Activated T-helper 1 cell treated with anti-CD3 and anti-CD28 coated beads, Interleukin-12 subunit alpha, Interleukin-12 subunit beta, Interleukin-2, Interleukin-4 antibody, amounts not matched to agents 30 ng/mL and 10 ng/mL and 1 ng/mL, durations not matched to agents 14 hours and 24 hours and 36 hours (primary cell): ENCODE measurements at regions not wholly inside any gene's neighbourhood (a gene's known extent, or its start where the extent isn't known, plus 50 kb on each side); places are given as distances from the start of the nearest gene placed in this dataset.

Experiments
- DNase-seq: peaks from one replicate; pipeline ENCODE4 v3.0.0; 2021; ENCODE audit warnings: low spot score
- H3K27ac Mint-ChIP-seq: one replicate; pipeline ENCODE4 v1.8.0; 2021; ENCODE audit warnings: mild to moderate bottlenecking, mixed read lengths
- H3K27me3 Mint-ChIP-seq: one replicate; pipeline ENCODE4 v1.8.0; 2022; ENCODE audit warnings: mild to moderate bottlenecking, moderate library complexity, mixed read lengths; ENCODE audit not compliant: insufficient read depth
- H3K36me3 Mint-ChIP-seq: one replicate; pipeline ENCODE4 v1.8.0; 2021; ENCODE audit warnings: low read depth, mixed read lengths
- H3K4me1 Mint-ChIP-seq: one replicate; pipeline ENCODE4 v1.8.0; 2021; ENCODE audit warnings: low read depth, mixed read lengths
- H3K4me3 Mint-ChIP-seq: one replicate; pipeline ENCODE4 v1.8.0; 2021; ENCODE audit warnings: mild to moderate bottlenecking, moderate library complexity, mixed read lengths
- H3K9me3 Mint-ChIP-seq: one replicate; pipeline ENCODE4 v1.8.0; 2021; ENCODE audit warnings: mixed read lengths
- intact Hi-C: fragments of 100-400 bp; cut with micrococcal nuclease; formaldehyde crosslinking; loops from one replicate; pipeline ENCODE4 v1.15.1; 2024

DNA sequence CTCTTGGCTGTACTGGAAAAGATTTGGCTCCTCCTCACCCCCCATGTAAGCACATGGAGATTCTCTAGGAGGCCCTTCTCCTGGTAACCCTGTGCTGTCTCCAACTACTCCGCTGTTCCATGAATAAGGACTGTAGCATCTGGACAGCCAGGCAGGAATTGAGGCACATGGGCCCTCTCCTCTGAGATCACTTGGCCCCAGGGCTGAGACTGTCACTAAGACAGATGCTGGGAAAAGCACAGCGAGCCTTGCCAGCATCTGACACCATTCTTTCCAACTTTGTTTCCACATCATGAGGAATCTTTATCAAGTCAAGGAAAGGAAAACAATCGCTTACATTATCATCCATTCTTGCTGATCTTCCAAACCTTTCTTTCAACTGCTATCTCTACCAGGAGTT is 222.6 kb upstream of the INTU start:
- H3K27ac Mint-ChIP-seq = no peak overlapping the region
- no peaks in the 10 kb centered on the region for H3K27me3 Mint-ChIP-seq
- intact Hi-C loops = no loop called here

GRCh38 chr4:127410644-127411043 is 222.1 kb upstream of the INTU start:
- no peaks in the 10 kb centered on the region for H3K4me1 Mint-ChIP-seq
- no peaks in the 10 kb centered on the region for H3K36me3 Mint-ChIP-seq
- intact Hi-C loops = no loop called here
- H3K9me3 Mint-ChIP-seq = peaks cover 4% of the 10 kb centered on the region
- no peak overlapping the region for H3K4me3 Mint-ChIP-seq
- no peak overlapping the region for H3K27ac Mint-ChIP-seq
- DNase-seq = no peak
- no peaks in the 10 kb centered on the region for H3K27me3 Mint-ChIP-seq

More for the DNA sequence above, 222.6 kb upstream of the INTU start:
- no peak for DNase-seq
- Mint-ChIP-seq H3K36me3 (no peaks in the 10 kb centered on the region), H3K4me3 (no peak overlapping the region), H3K9me3 (peaks cover 4% of the 10 kb centered on the region), H3K4me1 (no peaks in the 10 kb centered on the region)

- H3K27ac Mint-ChIP-seq = no peak overlapping the region
- H3K4me3 Mint-ChIP-seq = no peak overlapping the region
- H3K4me1 Mint-ChIP-seq = no peaks in the 10 kb centered on the region
- H3K9me3 Mint-ChIP-seq = no peaks in the 10 kb centered on the region
- no peaks in the 10 kb centered on the region for H3K27me3 Mint-ChIP-seq
- intact Hi-C loops = no loop called here
- H3K36me3 Mint-ChIP-seq = no peaks in the 10 kb centered on the region
- DNase-seq = no peak
Measured at GRCh38 chr4:127414951-127415606, 217.7 kb upstream of the INTU start.

DNA sequence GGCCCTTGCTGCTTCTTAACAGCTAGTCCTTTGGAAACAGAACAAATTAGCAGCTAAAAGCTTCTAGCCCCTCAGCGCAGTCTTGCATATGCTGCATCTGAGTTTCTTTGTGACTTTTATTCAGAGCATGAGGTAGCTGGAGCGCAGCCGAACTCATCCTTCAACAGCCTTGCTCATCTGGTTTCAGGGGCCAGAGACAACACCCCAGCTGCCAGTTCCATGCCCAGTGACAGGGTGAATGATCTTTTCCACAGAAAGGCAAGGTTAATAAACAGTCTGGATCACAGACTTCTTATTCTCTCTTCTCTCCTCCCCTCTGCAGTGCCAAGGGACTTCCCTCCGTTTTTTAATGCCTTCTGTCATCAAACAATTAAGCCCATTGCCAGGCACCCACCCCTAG is 216.6 kb upstream of the INTU start:
- H3K27me3 Mint-ChIP-seq = no peaks in the 10 kb centered on the region
- no peaks in the 10 kb centered on the region for H3K4me1 Mint-ChIP-seq
- intact Hi-C loops = no loop called here
- H3K4me3 Mint-ChIP-seq = no peak overlapping the region
- H3K36me3 Mint-ChIP-seq = no peaks in the 10 kb centered on the region
- H3K9me3 Mint-ChIP-seq = no peaks in the 10 kb centered on the region
- no peak overlapping the region for H3K27ac Mint-ChIP-seq
- no peak for DNase-seq

- Mint-ChIP-seq H3K4me3 (no peak overlapping the region), H3K36me3 (no peaks in the 10 kb centered on the region), H3K27me3 (no peaks in the 10 kb centered on the region), H3K9me3 (no peaks in the 10 kb centered on the region), H3K4me1 (no peaks in the 10 kb centered on the region), H3K27ac (no peak overlapping the region)
- DNase-seq = no peak
- intact Hi-C loops = no loop called here
Measured at GRCh38 chr4:127417885-127418535, 214.7 kb upstream of the INTU start.

GRCh38 chr4:127419431-127419830 is 213.3 kb upstream of the INTU start:
- no peaks in the 10 kb centered on the region for H3K9me3 Mint-ChIP-seq
- H3K27me3 Mint-ChIP-seq = no peaks in the 10 kb centered on the region
- H3K36me3 Mint-ChIP-seq = no peaks in the 10 kb centered on the region
- H3K27ac Mint-ChIP-seq = no peak overlapping the region
- H3K4me1 Mint-ChIP-seq = no peaks in the 10 kb centered on the region
- H3K4me3 Mint-ChIP-seq = no peak overlapping the region
- DNase-seq = no peak
- intact Hi-C loops = no loop called here

GRCh38 chr4:127421437-127421836 is 211.3 kb upstream of the INTU start:
- Mint-ChIP-seq H3K27me3 (no peaks in the 10 kb centered on the region), H3K4me3 (no peak overlapping the region), H3K9me3 (no peaks in the 10 kb centered on the region), H3K27ac (no peak overlapping the region), H3K4me1 (no peaks in the 10 kb centered on the region), H3K36me3 (no peaks in the 10 kb centered on the region)
- intact Hi-C loops = no loop called here
- DNase-seq = no peak

GRCh38 chr4:127425202-127425845 is 207.4 kb upstream of the INTU start:
- Mint-ChIP-seq H3K27me3 (no peaks in the 10 kb centered on the region), H3K4me1 (no peaks in the 10 kb centered on the region)

DNA sequence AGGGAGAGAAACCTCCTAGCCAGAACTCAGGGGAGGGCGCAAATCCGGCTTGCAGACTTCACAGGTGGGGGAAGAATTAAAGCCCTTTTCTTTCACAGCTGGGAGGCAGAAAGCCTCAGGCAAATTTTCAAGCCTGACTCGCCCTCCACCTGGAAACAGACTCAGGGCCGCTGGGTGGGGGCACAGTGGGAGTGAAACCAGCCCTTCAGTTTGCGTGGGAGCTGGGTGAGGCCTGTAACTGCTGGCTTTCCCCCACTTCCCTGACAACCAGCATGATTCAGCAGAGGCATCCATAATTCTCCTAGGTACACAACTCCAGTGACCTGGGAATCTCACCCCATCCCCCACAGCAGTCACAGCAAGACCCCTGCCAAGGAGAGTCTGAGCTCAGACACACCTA is 206.9 kb upstream of the INTU start:
- Mint-ChIP-seq H3K9me3 (no peaks in the 10 kb centered on the region), H3K4me1 (no peaks in the 10 kb centered on the region), H3K36me3 (no peaks in the 10 kb centered on the region), H3K27ac (no peak overlapping the region), H3K4me3 (no peak overlapping the region), H3K27me3 (no peaks in the 10 kb centered on the region)
- DNase-seq = no peak
- intact Hi-C loops = no loop called here

More at GRCh38 chr4:127425202-127425845, 207.4 kb upstream of the INTU start:
- no peaks in the 10 kb centered on the region for H3K9me3 Mint-ChIP-seq
- no peak for DNase-seq
- no peak overlapping the region for H3K27ac Mint-ChIP-seq
- no peak overlapping the region for H3K4me3 Mint-ChIP-seq
- no peaks in the 10 kb centered on the region for H3K36me3 Mint-ChIP-seq
- intact Hi-C loops = no loop called here

DNA sequence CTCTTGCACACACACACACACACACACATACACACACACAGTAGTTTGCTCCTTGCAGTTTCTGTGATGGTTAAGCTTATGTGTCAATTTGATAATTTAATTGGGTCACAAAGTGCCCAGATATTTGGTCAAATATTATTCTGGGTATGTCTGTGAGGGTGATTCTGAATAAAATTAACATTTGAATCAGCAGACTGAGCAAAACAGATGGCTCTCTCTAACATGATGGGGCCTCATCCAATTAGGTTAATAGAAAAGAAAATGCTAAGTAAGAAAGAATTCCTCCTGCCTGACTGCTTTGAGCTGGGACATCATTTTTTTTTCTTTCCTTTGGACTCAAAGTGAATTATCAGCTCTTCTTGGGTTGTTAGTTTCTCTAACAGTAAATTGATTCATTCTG is 191.2 kb upstream of the INTU start:
- no peaks in the 10 kb centered on the region for H3K4me1 Mint-ChIP-seq
- intact Hi-C loops = no loop called here
- no peak overlapping the region for H3K27ac Mint-ChIP-seq
- no peak overlapping the region for H3K4me3 Mint-ChIP-seq
- H3K9me3 Mint-ChIP-seq = no peaks in the 10 kb centered on the region
- no peaks in the 10 kb centered on the region for H3K27me3 Mint-ChIP-seq
- no peaks in the 10 kb centered on the region for H3K36me3 Mint-ChIP-seq
- DNase-seq = no peak

- DNase-seq = no peak
- Mint-ChIP-seq H3K4me3 (no peak overlapping the region), H3K27ac (no peak overlapping the region), H3K27me3 (no peaks in the 10 kb centered on the region), H3K9me3 (no peaks in the 10 kb centered on the region), H3K36me3 (no peaks in the 10 kb centered on the region), H3K4me1 (no peaks in the 10 kb centered on the region)
- intact Hi-C loops = no loop called here
Measured at GRCh38 chr4:127445471-127445870, 187.3 kb upstream of the INTU start.

DNA sequence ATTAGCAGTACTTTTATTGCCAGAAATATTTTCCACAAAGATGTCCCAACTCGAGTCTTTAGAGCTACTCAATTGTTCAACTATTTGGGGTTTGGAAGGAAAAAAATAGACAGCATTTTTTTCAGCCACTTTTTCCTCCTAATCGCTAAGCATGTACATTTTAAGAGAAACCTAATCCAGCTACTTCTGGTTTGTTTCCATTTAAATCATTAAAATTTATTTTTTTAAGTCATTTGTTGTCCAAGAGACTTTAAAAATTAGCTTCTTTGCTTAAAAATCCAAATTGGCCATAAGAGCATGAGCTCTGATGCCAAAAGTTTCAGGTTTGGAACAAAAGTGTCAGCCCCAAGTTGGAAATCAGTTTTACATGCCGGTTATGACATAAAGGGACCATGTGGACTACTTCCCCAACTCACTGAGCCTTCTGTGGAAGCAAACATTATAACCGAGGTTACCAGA is 186.3 kb upstream of the INTU start:
- no peaks in the 10 kb centered on the region for H3K36me3 Mint-ChIP-seq
- intact Hi-C loops = no loop called here
- H3K27ac Mint-ChIP-seq = no peak overlapping the region
- H3K4me3 Mint-ChIP-seq = no peak overlapping the region
- H3K27me3 Mint-ChIP-seq = no peaks in the 10 kb centered on the region
- DNase-seq = no peak
- H3K9me3 Mint-ChIP-seq = no peaks in the 10 kb centered on the region
- H3K4me1 Mint-ChIP-seq = no peaks in the 10 kb centered on the region

DNA sequence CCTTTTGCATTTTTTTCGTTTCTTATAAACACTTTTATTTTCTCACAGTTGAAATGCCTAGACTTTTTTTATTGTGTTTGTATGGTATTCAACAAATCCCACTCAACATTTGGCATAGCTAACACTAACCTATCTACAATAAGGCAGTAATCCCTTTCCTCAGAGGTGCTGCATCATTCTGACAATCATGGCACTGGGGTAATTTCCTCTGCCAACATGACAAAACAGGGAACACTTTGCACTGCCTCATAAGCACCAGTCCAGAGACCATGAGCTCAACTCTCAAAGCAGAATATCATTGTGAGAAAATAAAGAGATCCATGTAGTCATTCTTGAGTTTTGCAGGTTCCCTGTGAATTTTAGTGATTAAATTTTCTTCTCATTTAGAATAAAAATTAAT is 183.8 kb upstream of the INTU start:
- DNase-seq = no peak
- no peaks in the 10 kb centered on the region for H3K36me3 Mint-ChIP-seq
- H3K9me3 Mint-ChIP-seq = no peaks in the 10 kb centered on the region
- H3K4me3 Mint-ChIP-seq = no peak overlapping the region
- no peak overlapping the region for H3K27ac Mint-ChIP-seq
- no peaks in the 10 kb centered on the region for H3K27me3 Mint-ChIP-seq
- no peaks in the 10 kb centered on the region for H3K4me1 Mint-ChIP-seq
- intact Hi-C loops = no loop called here
